ENCODE measurements at regions not wholly inside any gene's neighbourhood (a gene's known extent, or its start where the extent isn't known, plus 50 kb on each side); places are given as distances from the start of the nearest gene placed in this dataset.

DNA sequence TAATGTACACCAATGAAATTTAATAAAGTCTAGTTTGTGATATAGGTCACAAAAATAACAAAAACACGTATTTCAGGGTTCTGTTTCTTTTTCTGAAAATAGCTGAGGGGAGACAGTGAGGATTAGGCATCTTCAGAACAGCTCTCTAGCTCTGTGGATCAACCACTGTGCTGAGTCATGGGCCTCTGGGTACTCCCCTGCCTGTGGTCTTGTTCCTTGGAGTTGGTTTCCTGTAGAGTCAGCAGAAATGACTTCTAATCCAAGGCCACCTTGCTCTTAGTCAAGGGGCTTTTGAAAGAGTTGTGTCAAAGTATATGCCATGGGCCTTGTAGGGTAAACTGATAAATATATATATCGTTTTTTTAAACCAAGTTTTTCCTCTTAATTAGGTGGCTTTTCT is 141.8 kb upstream of the ZRANB2 start:
- TF ChIP-seq TCF7L2 (IDR thresholded peaks at IDR 0.05; ENCODE audit: low read depth, low read length) (no peak), POLR2AphosphoS5 (IDR thresholded peaks at IDR 0.05; ENCODE audit: low read depth, low read length) (no peak)
- TF ChIP-seq, protein P1, sequence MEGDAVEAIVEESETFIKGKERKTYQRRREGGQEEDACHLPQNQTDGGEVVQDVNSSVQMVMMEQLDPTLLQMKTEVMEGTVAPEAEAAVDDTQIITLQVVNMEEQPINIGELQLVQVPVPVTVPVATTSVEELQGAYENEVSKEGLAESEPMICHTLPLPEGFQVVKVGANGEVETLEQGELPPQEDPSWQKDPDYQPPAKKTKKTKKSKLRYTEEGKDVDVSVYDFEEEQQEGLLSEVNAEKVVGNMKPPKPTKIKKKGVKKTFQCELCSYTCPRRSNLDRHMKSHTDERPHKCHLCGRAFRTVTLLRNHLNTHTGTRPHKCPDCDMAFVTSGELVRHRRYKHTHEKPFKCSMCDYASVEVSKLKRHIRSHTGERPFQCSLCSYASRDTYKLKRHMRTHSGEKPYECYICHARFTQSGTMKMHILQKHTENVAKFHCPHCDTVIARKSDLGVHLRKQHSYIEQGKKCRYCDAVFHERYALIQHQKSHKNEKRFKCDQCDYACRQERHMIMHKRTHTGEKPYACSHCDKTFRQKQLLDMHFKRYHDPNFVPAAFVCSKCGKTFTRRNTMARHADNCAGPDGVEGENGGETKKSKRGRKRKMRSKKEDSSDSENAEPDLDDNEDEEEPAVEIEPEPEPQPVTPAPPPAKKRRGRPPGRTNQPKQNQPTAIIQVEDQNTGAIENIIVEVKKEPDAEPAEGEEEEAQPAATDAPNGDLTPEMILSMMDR (IDR thresholded peaks at IDR 0.05) = no peak
